ENCODE measurements at regions not wholly inside any gene's neighbourhood (a gene's known extent, or its start where the extent isn't known, plus 50 kb on each side); places are given as distances from the start of the nearest gene placed in this dataset.

GRCh38 chr14:84127495-84127894, 1402.4 kb upstream of the FLRT2 start:
- ChIA-PET CTCF (ENCODE audit: unreplicated experiment) (no interaction called here), POLR2A (no interaction called here)
- Histone ChIP-seq H2AFZ (ENCODE audit: low read length) (no peak overlapping the region), H3K79me2 (ENCODE audit: insufficient read depth, low read depth, low read length) (no peaks in the 10 kb centered on the region), H3K36me3 (ENCODE audit: insufficient read depth, low read length) (no peaks in the 10 kb centered on the region), H3K4me1 (ENCODE audit: insufficient read depth, low read length, poor library complexity, severe bottlenecking) (no peaks in the 10 kb centered on the region), H3K4me3 (ENCODE audit: low read depth, low read length, poor library complexity, severe bottlenecking) (no peak overlapping the region), H4K20me1 (ENCODE audit: insufficient read depth, low read length) (no peaks in the 10 kb centered on the region), H3K4me2 (ENCODE audit: low read length) (no peak overlapping the region), H3K27ac (ENCODE audit: low read depth, low read length, poor library complexity, severe bottlenecking) (no peak overlapping the region), H3K9me2 (ENCODE audit: insufficient read depth, low read length) (no peaks in the 10 kb centered on the region), H3K9me3 (ENCODE audit: low read length) (no peaks in the 10 kb centered on the region)
- intact Hi-C loops (cut with micrococcal nuclease; ENCODE audit: unreplicated experiment), result no loop called here
- TF ChIP-seq, protein P1, sequence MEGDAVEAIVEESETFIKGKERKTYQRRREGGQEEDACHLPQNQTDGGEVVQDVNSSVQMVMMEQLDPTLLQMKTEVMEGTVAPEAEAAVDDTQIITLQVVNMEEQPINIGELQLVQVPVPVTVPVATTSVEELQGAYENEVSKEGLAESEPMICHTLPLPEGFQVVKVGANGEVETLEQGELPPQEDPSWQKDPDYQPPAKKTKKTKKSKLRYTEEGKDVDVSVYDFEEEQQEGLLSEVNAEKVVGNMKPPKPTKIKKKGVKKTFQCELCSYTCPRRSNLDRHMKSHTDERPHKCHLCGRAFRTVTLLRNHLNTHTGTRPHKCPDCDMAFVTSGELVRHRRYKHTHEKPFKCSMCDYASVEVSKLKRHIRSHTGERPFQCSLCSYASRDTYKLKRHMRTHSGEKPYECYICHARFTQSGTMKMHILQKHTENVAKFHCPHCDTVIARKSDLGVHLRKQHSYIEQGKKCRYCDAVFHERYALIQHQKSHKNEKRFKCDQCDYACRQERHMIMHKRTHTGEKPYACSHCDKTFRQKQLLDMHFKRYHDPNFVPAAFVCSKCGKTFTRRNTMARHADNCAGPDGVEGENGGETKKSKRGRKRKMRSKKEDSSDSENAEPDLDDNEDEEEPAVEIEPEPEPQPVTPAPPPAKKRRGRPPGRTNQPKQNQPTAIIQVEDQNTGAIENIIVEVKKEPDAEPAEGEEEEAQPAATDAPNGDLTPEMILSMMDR (conservative IDR thresholded peaks at IDR 0.05; ENCODE audit: low read length), result no peak
- no peak for TF ChIP-seq EZH2phosphoT487 (IDR thresholded peaks at IDR 0.05; ENCODE audit: borderline replicate concordance, low read depth, low read length)
- DNase-seq (ENCODE audit: low spot score), result no peak
- no TSS peak for BruUV-seq (replicated peaks)

DNA sequence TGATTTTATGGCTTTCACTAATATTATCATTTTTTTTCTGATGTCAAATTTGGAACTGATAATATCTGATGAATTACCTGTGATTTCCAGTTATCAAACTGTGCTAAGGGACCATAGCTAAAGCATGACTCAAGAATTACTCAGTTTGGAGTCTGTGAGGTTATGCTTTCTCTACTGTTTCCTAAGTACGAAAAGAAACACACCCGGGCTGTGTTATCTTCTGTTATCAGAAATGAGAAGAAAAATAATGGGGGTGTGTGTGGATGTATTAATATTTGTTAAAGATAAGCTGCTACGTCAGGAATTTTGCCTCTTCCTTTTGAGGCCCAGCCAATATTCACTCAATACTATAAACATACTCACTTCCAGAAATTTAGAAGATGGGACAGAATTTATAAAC, 1401.9 kb upstream of the FLRT2 start:
- no peaks in the 10 kb centered on the region for H3K9me2 ChIP-seq (ENCODE audit: insufficient read depth, low read length)
- no peak overlapping the region for H3K4me2 ChIP-seq (ENCODE audit: low read length)
- H3K27ac ChIP-seq (ENCODE audit: low read depth, low read length, poor library complexity, severe bottlenecking), result no peak overlapping the region
- ChIA-PET CTCF (ENCODE audit: unreplicated experiment) (no interaction called here), POLR2A (no interaction called here)
- H3K4me3 ChIP-seq (ENCODE audit: low read depth, low read length, poor library complexity, severe bottlenecking), result no peak overlapping the region
- no peaks in the 10 kb centered on the region for H3K9me3 ChIP-seq (ENCODE audit: low read length)
- H3K36me3 ChIP-seq (ENCODE audit: insufficient read depth, low read length), result no peaks in the 10 kb centered on the region
- no peaks in the 10 kb centered on the region for H3K4me1 ChIP-seq (ENCODE audit: insufficient read depth, low read length, poor library complexity, severe bottlenecking)
- no TSS peak for BruUV-seq (replicated peaks)
- H4K20me1 ChIP-seq (ENCODE audit: insufficient read depth, low read length), result no peaks in the 10 kb centered on the region
- TF ChIP-seq, protein P1 (conservative IDR thresholded peaks at IDR 0.05; ENCODE audit: low read length), result no peak
- TF ChIP-seq EZH2phosphoT487 (IDR thresholded peaks at IDR 0.05; ENCODE audit: borderline replicate concordance, low read depth, low read length), result no peak
- no peaks in the 10 kb centered on the region for H3K79me2 ChIP-seq (ENCODE audit: insufficient read depth, low read depth, low read length)
- DNase-seq (ENCODE audit: low spot score), result no peak
- intact Hi-C loops (cut with micrococcal nuclease; ENCODE audit: unreplicated experiment), result no loop called here
- H2AFZ ChIP-seq (ENCODE audit: low read length), result no peak overlapping the region

DNA sequence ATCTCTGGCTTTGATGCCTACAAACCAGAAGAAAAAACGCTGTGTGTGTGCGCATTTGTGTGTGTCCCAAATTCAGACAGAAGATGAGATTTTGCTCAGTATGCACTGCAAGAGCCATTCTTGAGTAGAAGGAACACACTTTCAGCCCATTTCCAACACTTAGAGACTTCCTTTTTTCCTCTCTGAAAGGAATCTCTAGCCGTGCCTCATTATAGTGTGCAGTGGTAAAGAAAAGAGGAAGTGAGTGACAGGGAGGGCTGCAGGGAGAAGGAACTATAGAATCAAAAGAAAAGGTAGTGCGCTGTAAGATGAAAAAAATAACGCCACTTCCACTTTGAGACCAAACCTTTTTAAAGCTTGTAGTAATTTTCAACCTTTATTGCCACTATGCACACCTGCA, 1400.9 kb upstream of the FLRT2 start:
- no peaks in the 10 kb centered on the region for H4K20me1 ChIP-seq (ENCODE audit: insufficient read depth, low read length)
- no peak overlapping the region for H3K4me3 ChIP-seq (ENCODE audit: low read depth, low read length, poor library complexity, severe bottlenecking)
- TF ChIP-seq, protein P1 (conservative IDR thresholded peaks at IDR 0.05; ENCODE audit: low read length), result no peak
- TF ChIP-seq EZH2phosphoT487 (IDR thresholded peaks at IDR 0.05; ENCODE audit: borderline replicate concordance, low read depth, low read length), result no peak
- ChIA-PET CTCF (ENCODE audit: unreplicated experiment) (no interaction called here), POLR2A (interaction anchor here (0.8 to 1.2 kb wide), 2 partner anchors 18 to 120 kb away, joined by 3 read pairs; no protein-coding TSS in a partner anchor)
- no peak overlapping the region for H3K4me2 ChIP-seq (ENCODE audit: low read length)
- no peak overlapping the region for H3K27ac ChIP-seq (ENCODE audit: low read depth, low read length, poor library complexity, severe bottlenecking)
- no peaks in the 10 kb centered on the region for H3K9me2 ChIP-seq (ENCODE audit: insufficient read depth, low read length)
- no peak for DNase-seq (ENCODE audit: low spot score)
- no peaks in the 10 kb centered on the region for H3K9me3 ChIP-seq (ENCODE audit: low read length)
- H3K36me3 ChIP-seq (ENCODE audit: insufficient read depth, low read length), result no peaks in the 10 kb centered on the region
- H2AFZ ChIP-seq (ENCODE audit: low read length), result no peak overlapping the region
- no TSS peak for BruUV-seq (replicated peaks)
- no peaks in the 10 kb centered on the region for H3K4me1 ChIP-seq (ENCODE audit: insufficient read depth, low read length, poor library complexity, severe bottlenecking)
- intact Hi-C loops (cut with micrococcal nuclease; ENCODE audit: unreplicated experiment), result no loop called here
- no peaks in the 10 kb centered on the region for H3K79me2 ChIP-seq (ENCODE audit: insufficient read depth, low read depth, low read length)

Measured in OCI-LY7 (cell line).